ENCODE measurements at regions not wholly inside any gene's neighbourhood (a gene's known extent, or its start where the extent isn't known, plus 50 kb on each side); places are given as distances from the start of the nearest gene placed in this dataset.
"Not testable (repeated sequence)": the region's sequence is repeated elsewhere in the genome, so short reads cannot be mapped to it uniquely, and the experiment has no call there.

- DNase-seq: peak; percentile 19
Observed at GRCh38 chr5:36739751-36740221, 133.4 kb downstream of the SLC1A3 start.

GRCh38 chr5:36740259-36740898 lies 134.0 kb downstream of the SLC1A3 start:
- DNase-seq: no peak

GRCh38 chr5:36741128-36741527 lies 134.7 kb downstream of the SLC1A3 start:
- no peak for DNase-seq

GRCh38 chr5:36743891-36744772 lies 132.4 kb upstream of the NIPBL start:
- DNase-seq: peak; percentile 22

GRCh38 chr5:36744773-36745589 lies 131.6 kb upstream of the NIPBL start:
- peak; percentile 48 for DNase-seq

GRCh38 chr5:36747794-36748193 lies 128.8 kb upstream of the NIPBL start:
- DNase-seq: not testable (repeated sequence)

DNA sequence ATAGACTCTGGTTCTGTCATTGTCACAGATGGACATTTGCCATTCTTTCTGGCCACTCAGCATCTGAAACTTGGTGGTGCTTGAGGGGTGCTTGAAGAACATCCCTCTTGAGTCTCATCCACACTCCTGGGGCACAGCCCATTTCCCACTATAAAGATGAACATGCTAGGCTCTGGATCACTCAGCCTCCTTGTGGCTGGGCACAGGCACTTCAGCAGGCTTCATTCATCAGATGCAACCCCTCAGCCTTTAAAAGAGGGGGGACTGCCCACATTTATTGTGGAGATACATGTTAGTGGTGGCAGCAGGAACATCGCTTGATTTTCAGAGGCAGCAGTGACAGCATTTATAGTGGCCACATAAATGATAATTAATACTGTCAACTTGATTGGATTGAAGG lies 124.7 kb upstream of the NIPBL start:
- DNase-seq: no peak

DNA sequence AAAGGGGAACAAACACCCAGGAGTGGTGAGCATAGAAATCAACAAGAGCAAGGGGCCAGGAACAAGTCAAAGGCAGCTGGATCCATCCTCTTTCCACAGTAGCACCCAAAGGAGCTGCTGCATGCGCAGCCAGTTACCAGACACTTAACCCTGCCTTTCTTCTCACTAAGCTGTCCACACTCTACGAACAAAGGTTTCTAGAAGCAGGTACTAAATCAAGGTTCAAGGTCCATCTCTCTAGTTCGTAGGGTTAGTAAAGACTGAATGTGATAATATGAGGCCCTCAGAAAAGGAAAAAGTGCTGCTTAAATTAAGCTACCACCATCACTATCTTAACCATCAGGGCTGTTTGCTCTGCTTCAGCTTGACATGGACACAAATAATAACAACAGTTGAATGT lies 121.2 kb upstream of the NIPBL start:
- no peak for DNase-seq

- DNase-seq: no peak
Observed at GRCh38 chr5:36755920-36756488, 120.6 kb upstream of the NIPBL start.

DNA sequence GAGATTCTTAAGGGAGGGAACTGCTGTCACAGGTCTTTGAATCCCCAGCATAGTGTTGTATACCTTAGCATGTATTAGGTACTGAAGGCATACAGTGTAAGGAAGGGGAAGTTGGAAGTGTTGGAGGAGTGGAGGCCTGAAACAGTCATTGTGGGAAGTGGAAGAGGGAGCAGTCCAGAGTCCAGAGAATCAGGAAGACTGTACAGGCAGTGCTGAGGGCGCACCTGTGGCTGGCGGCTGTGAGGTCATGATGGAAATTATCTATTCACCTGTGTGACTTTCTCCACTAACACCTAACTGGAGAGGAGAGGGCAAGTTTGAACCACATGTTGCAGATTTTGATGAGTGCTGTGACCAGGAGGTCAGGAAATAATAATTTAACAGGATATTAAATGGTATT lies 119.7 kb upstream of the NIPBL start:
- DNase-seq: no peak

- no peak for DNase-seq
Observed at GRCh38 chr5:36759117-36759516, 117.5 kb upstream of the NIPBL start.

DNA sequence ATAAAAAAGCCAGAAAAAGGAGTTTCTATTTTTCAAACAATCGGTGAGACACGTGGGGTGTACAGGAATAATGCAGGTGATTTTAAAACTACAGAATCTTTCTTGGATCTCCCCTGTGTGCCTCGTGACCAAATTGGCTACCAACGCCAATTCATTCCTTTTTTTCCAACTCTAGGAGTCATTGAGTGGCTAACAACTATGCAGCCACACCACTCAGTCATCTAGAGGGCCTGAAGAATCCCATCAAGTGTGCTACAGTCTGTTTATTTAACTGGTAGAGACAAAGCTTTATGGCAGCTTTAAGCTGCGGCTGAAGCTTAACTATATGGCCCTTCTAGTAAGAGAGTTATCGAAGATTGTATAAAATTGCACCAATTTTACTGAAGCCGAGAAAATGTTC lies 113.1 kb upstream of the NIPBL start:
- DNase-seq: no peak

DNA sequence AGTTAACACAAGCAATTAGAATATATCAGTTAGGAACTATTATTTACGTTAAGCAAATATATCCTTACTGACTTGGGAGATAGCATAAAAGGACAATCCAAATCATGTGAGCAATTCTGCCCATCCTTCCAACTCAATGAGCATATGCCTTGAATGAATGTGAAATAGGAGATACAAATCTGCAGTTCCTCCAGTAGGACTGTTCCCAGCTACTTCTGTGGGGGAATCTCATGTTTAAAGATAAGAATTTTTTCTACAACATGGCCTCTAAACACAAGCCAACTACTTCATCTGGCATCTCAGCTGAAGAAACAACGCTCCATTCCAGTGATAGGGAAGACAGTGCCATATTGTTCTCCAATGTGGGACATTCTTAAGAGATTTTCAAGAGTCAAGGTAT lies 110.7 kb upstream of the NIPBL start:
- DNase-seq: no peak

DNA sequence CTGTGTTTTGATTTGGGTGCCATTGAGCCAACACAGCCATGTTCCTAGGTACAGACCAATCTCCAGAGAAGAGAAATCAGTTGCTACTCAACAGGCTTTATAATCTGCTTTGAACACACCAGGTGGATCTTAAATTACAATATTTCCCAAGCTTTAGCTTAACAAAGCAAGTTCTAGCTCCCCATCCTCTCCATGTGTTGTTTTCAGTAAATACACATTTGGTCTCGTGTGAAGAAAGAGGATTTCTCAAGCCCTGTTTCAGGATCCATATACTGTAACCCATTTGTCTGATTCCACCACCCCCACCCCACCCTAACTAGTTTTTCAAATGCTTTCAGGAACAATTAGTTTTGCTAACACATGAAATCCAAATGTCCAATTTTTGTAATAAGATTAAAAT lies 109.6 kb upstream of the NIPBL start:
- no peak for DNase-seq

DNA sequence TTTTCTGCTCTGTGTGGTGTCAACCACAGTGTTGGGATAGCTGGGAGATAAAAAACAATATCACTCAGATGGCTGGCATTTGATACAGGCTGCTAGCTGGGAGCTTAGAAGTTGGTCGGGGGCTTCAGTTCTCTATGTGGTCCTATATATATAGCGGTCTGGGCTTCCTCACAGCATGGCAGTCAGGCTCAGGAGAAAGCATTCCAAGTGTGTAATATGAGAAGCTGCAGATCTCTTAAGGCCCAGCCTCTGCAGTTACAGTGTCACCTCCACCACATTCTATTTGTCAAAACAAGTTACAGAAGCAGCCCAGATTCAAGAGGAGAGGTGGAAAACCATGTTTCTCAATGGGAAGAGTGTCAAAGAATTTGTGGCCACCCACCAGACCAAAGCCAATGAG lies 108.1 kb upstream of the NIPBL start:
- DNase-seq: no peak

DNA sequence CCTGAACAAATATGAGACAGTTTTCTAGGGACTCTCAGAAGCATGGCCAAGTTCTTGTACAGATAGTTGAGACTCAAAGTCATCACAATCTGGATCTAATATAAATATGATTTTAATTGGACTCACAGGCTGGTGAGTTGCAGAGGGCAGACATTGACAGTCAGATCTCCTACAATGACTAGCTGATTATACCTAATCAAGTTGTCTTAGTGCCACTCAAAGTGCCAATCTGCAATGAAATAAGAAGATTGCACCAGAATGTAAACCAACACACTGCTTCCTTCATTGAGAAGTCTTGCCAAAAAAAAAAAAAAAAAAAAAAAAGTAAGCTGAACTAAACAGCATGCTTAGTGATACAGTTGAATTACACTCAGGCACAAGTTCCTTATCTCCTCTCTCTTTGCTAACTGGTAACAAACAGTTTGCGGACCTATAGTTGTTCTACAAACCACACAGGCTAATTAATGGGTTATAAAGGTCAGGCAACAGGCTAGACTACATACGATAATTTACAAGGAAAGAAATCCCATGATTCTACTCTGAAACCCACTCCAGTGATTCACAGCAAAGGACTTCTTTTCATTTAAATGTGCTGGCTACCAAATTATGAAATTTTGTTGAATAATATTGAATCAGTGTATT lies 107.3 kb upstream of the NIPBL start:
- no peak for DNase-seq

GRCh38 chr5:36770125-36770524 lies 106.4 kb upstream of the NIPBL start:
- no peak for DNase-seq

GRCh38 chr5:36772276-36773140 lies 104.1 kb upstream of the NIPBL start:
- peak; percentile 51 for DNase-seq

DNA sequence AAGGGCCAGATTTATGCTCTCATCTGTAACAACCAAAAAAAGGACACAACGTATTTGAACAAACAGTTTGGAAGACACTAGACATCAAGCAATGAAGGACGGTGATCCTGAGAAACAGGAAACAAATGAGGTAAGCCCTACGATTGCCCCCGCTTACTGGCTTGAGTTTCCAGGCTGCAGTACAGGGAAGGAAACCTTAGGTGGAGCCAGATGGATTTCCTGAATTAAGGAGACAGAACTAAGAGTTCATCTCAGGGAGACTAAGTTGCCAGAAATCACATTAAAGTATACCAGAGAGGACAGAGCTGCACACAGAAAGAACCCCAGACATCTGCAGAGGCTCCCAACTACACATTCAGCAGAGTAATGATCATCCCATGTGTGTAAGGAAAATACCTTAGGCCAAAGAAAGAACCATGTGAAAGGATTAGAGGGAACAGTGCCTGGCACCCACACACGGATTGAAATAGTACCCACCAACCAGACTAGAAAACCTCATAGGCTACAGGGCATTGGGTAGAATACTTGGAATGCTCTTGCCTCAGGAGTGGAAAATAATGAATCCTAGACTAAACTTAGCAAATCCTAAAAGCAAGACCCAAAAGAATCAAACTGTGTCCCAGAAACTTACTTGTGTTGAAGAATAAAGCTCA lies 99.3 kb upstream of the NIPBL start:
- no peak for DNase-seq

DNA sequence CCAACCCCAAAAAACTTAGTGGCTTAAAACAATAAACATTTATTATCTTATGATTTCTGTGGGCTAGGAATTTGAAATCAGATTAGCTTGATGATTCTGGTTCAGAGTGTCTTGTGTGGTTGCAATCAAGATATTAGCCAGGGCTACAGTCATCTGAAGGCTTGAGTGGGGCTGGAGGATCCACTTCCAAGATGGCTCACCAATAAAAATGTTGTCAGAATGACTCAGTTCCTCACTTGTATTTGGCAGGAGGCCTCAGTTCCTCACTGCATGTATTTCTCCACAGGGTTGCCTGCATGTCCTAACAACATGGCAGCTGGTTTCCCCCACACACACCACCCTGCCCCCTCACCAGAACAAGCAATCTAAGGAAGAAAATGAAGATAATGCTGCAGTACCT lies 98.2 kb upstream of the NIPBL start:
- no peak for DNase-seq

Data from skin of body (tissue), 1 donor.